Kidney epithelial cell (primary cell): ENCODE measurements at regions not wholly inside any gene's neighbourhood (a gene's known extent, or its start where the extent isn't known, plus 50 kb on each side); places are given as distances from the start of the nearest gene placed in this dataset.

Source experiments
- DNase-seq: peaks from one replicate; pipeline ENCODE4 v3.0.0-alpha.2; 2010; ENCODE audit warnings: low read depth
- H3K27me3 ChIP-seq: 2 replicates; pipeline ENCODE4 v1.6.0; 2011; ENCODE audit warnings: low read length; ENCODE audit not compliant: control insufficient read depth, insufficient read depth
- H3K36me3 ChIP-seq: 2 replicates; pipeline ENCODE4 v1.5.1; 2011; ENCODE audit warnings: low read length; ENCODE audit not compliant: control insufficient read depth, insufficient read depth
- H3K4me3 ChIP-seq: 2 replicates; pipeline ENCODE4 v1.5.1; 2011; ENCODE audit warnings: low read depth, mild to moderate bottlenecking, control low read depth, low read length
- CTCF ChIP-seq: IDR thresholded peaks from 2 replicates; pipeline ENCODE4 v1.5.1; 2011; ENCODE audit warnings: mild to moderate bottlenecking, moderate library complexity, low read length, control low read depth, inconsistent platforms; ENCODE audit not compliant: insufficient read depth, poor library complexity, severe bottlenecking

GRCh38 chr11:27837895-27838563 lies 137.8 kb upstream of the BDNF start:
- TF ChIP-seq CTCF = no peak
- Histone ChIP-seq H3K27me3 (no peaks in the 10 kb centered on the region), H3K36me3 (no peaks in the 10 kb centered on the region), H3K4me3 (no peak overlapping the region)
- DNase-seq = no peak

- H3K27me3 ChIP-seq = no peaks in the 10 kb centered on the region
- TF ChIP-seq CTCF = no peak
- no peaks in the 10 kb centered on the region for H3K36me3 ChIP-seq
- DNase-seq = no peak
- H3K4me3 ChIP-seq = no peak overlapping the region
Observed at GRCh38 chr11:27830206-27830605, 130.0 kb upstream of the BDNF start.

GRCh38 chr11:27820249-27820648 lies 120.0 kb upstream of the BDNF start:
- H3K4me3 ChIP-seq = no peak overlapping the region
- no peaks in the 10 kb centered on the region for H3K27me3 ChIP-seq
- no peaks in the 10 kb centered on the region for H3K36me3 ChIP-seq
- TF ChIP-seq CTCF = no peak
- DNase-seq = no peak

- no peak for TF ChIP-seq CTCF
- no peaks in the 10 kb centered on the region for H3K36me3 ChIP-seq
- no peak overlapping the region for H3K4me3 ChIP-seq
- H3K27me3 ChIP-seq = no peaks in the 10 kb centered on the region
- no peak for DNase-seq
Observed at GRCh38 chr11:27816197-27816596, 115.9 kb upstream of the BDNF start.

GRCh38 chr11:27812341-27812740 lies 112.1 kb upstream of the BDNF start:
- TF ChIP-seq CTCF = no peak
- H3K4me3 ChIP-seq = no peak overlapping the region
- no peaks in the 10 kb centered on the region for H3K36me3 ChIP-seq
- no peak for DNase-seq
- no peaks in the 10 kb centered on the region for H3K27me3 ChIP-seq

- Histone ChIP-seq H3K27me3 (no peaks in the 10 kb centered on the region), H3K4me3 (no peak overlapping the region), H3K36me3 (no peaks in the 10 kb centered on the region)
- TF ChIP-seq CTCF = no peak
- no peak for DNase-seq
Observed at GRCh38 chr11:27807596-27807995, 107.3 kb upstream of the BDNF start.
